WTC11 (cell line): ENCODE measurements at regions not wholly inside any gene's neighbourhood (a gene's known extent, or its start where the extent isn't known, plus 50 kb on each side); places are given as distances from the start of the nearest gene placed in this dataset.

Source experiments
- ATAC-seq: fragments of 200-7000 bp; cut with Tn5 transposase; 2 replicates; pipeline ENCODE4 v1.10.0; 2021; ENCODE audit warnings: mild to moderate bottlenecking, moderate library complexity
- CTCF ChIA-PET: fragments of 300-600 bp; sonication (Branson Sonifier 250); formaldehyde crosslinking; loops from one replicate; lab custom pipeline; 2021; ENCODE audit warnings: antibody characterized with exemption; lab: Charles Lee
- POLR2A ChIA-PET: fragments of 350-600 bp; sonication (Branson Sonifier 250); formaldehyde crosslinking; loops from one replicate; lab custom pipeline; 2021; ENCODE audit warnings: antibody characterized with exemption; lab: Charles Lee
- DNase-seq: peaks from one replicate; pipeline ENCODE4 v3.0.0; 2021; ENCODE audit warnings: low spot score
- H3K27ac Mint-ChIP-seq: 2 replicates; pipeline ENCODE4 v1.8.0; 2021; ENCODE audit warnings: mixed read lengths
- H3K27me3 Mint-ChIP-seq: 2 replicates; pipeline ENCODE4 v1.8.0; 2021; ENCODE audit warnings: low read depth, mild to moderate bottlenecking, moderate library complexity, mixed read lengths
- H3K36me3 Mint-ChIP-seq: 2 replicates; pipeline ENCODE4 v1.8.0; 2021; ENCODE audit warnings: mixed read lengths
- H3K4me1 Mint-ChIP-seq: 2 replicates; pipeline ENCODE4 v1.8.0; 2022; ENCODE audit warnings: mixed read lengths
- H3K4me3 Mint-ChIP-seq: 2 replicates; pipeline ENCODE4 v1.8.0; 2021; ENCODE audit warnings: mild to moderate bottlenecking, moderate library complexity, mixed read lengths
- H3K9me3 Mint-ChIP-seq: 2 replicates; pipeline ENCODE4 v1.8.0; 2021; ENCODE audit warnings: mixed read lengths
- ATF2 ChIP-seq: sonication (generic); formaldehyde crosslinking; IDR thresholded peaks from 2 replicates; pipeline ENCODE4 v1.8.1; 2022; ENCODE audit warnings: low read depth, missing genetic modification reagents, borderline replicate concordance
- CBFB ChIP-seq: sonication (generic); formaldehyde crosslinking; IDR thresholded peaks from 2 replicates; pipeline ENCODE4 v1.8.1; 2022; ENCODE audit warnings: mild to moderate bottlenecking, low read depth, missing genetic modification reagents
- CREB1 ChIP-seq: sonication (generic); formaldehyde crosslinking; IDR thresholded peaks from 2 replicates; pipeline ENCODE4 v1.8.0; 2023; ENCODE audit warnings: mild to moderate bottlenecking, missing genetic modification reagents
- ELF4 ChIP-seq: sonication (generic); formaldehyde crosslinking; IDR thresholded peaks from 2 replicates; pipeline ENCODE4 v1.8.1; 2022; ENCODE audit warnings: low read depth, mild to moderate bottlenecking, moderate library complexity, missing genetic modification reagents
- ESRRA ChIP-seq: sonication (generic); formaldehyde crosslinking; IDR thresholded peaks from 2 replicates; pipeline ENCODE4 v1.8.1; 2022; ENCODE audit warnings: mild to moderate bottlenecking, missing genetic modification reagents, borderline replicate concordance
- FOXP1 ChIP-seq: sonication (generic); formaldehyde crosslinking; IDR thresholded peaks from 2 replicates; pipeline ENCODE4 v1.8.0; 2022; ENCODE audit warnings: missing genetic modification reagents, mild to moderate bottlenecking, moderate library complexity, borderline replicate concordance
- FOXP4 ChIP-seq: sonication (generic); formaldehyde crosslinking; IDR thresholded peaks from 2 replicates; pipeline ENCODE4 v1.8.0; 2022; ENCODE audit warnings: mild to moderate bottlenecking, missing genetic modification reagents
- GABPB1 ChIP-seq: sonication (generic); formaldehyde crosslinking; IDR thresholded peaks from 2 replicates; pipeline ENCODE4 v1.8.1; 2023; ENCODE audit warnings: mild to moderate bottlenecking, missing genetic modification reagents
- GTF2I ChIP-seq: fragments of 250-450 bp; sonication (Bioruptor Pico); conservative IDR thresholded peaks from 2 replicates; pipeline ENCODE4 v1.4.0; 2021; ENCODE audit warnings: mild to moderate bottlenecking
- HMGXB4 ChIP-seq: sonication (generic); formaldehyde crosslinking; IDR thresholded peaks from 2 replicates; pipeline ENCODE4 v1.8.1; 2023; ENCODE audit warnings: mild to moderate bottlenecking, moderate library complexity, missing genetic modification reagents
- IRF2 ChIP-seq: sonication (generic); formaldehyde crosslinking; IDR thresholded peaks from 2 replicates; pipeline ENCODE4 v1.8.0; 2022; ENCODE audit warnings: low read depth, missing genetic modification reagents, borderline replicate concordance
- JAZF1 ChIP-seq: fragments of 250-450 bp; sonication (Bioruptor Pico); IDR thresholded peaks from 2 replicates; pipeline ENCODE4 v1.9.0; 2021; ENCODE audit warnings: moderate library complexity, mild to moderate bottlenecking, inconsistent platforms
- MAX ChIP-seq: sonication (generic); formaldehyde crosslinking; IDR thresholded peaks from 2 replicates; pipeline ENCODE4 v1.8.0; 2022; ENCODE audit warnings: mild to moderate bottlenecking, missing genetic modification reagents
- MYBL2 ChIP-seq: sonication (generic); formaldehyde crosslinking; IDR thresholded peaks from 2 replicates; pipeline ENCODE4 v1.8.1; 2023; ENCODE audit warnings: mild to moderate bottlenecking, moderate library complexity, missing genetic modification reagents
- NR1H2 ChIP-seq: sonication (generic); formaldehyde crosslinking; IDR thresholded peaks from 2 replicates; pipeline ENCODE4 v1.9.0; 2021; ENCODE audit warnings: mild to moderate bottlenecking, moderate library complexity, missing genetic modification reagents
- RELA ChIP-seq: sonication (generic); formaldehyde crosslinking; IDR thresholded peaks from 2 replicates; pipeline ENCODE4 v1.8.1; 2022; ENCODE audit warnings: missing genetic modification reagents, mild to moderate bottlenecking, borderline replicate concordance
- USF2 ChIP-seq: sonication (generic); formaldehyde crosslinking; IDR thresholded peaks from 2 replicates; pipeline ENCODE4 v1.8.1; 2023; ENCODE audit warnings: mild to moderate bottlenecking, missing genetic modification reagents, moderate library complexity
- ZBTB43 ChIP-seq: sonication (generic); formaldehyde crosslinking; IDR thresholded peaks from 2 replicates; pipeline ENCODE4 v1.8.1; 2023; ENCODE audit warnings: mild to moderate bottlenecking, missing genetic modification reagents
- ZNF121 ChIP-seq: sonication (generic); formaldehyde crosslinking; IDR thresholded peaks from 2 replicates; pipeline ENCODE4 v1.8.0; 2023; ENCODE audit warnings: missing genetic modification reagents
- ZNF671 ChIP-seq: fragments of 250-450 bp; sonication (Bioruptor Pico); IDR thresholded peaks from 2 replicates; pipeline ENCODE4 v1.8.0; 2021; ENCODE audit warnings: mild to moderate bottlenecking

- CTCF ChIA-PET, result no interaction called here
Observed at GRCh38 chr18:45350404-45351156, 264.7 kb upstream of the SLC14A2 start.

GRCh38 chr18:45352874-45353273 lies 262.4 kb upstream of the SLC14A2 start:
- H3K27ac Mint-ChIP-seq, result no peak overlapping the region
- no peak for TF ChIP-seq USF2 (CRISPR knock-in tag)
- TF ChIP-seq ELF4 (CRISPR knock-in tag), result no peak
- TF ChIP-seq, all 79 proteins: peak for 0
- ChIA-PET POLR2A (no interaction called here), CTCF (no interaction called here)
- H3K4me3 Mint-ChIP-seq, result no peak overlapping the region
- H3K4me1 Mint-ChIP-seq, result 0 out of 2 replicates have a peak, but pooled peaks cover 3% of the 10 kb centered on the region
- no peaks in the 10 kb centered on the region for H3K9me3 Mint-ChIP-seq
- DNase-seq, result no peak
- H3K27me3 Mint-ChIP-seq, result no peaks in the 10 kb centered on the region
- ATAC-seq, result no peak
- H3K36me3 Mint-ChIP-seq, result no peaks in the 10 kb centered on the region

More at GRCh38 chr18:45350404-45351156, 264.7 kb upstream of the SLC14A2 start:
- Mint-ChIP-seq H3K36me3 (no peaks in the 10 kb centered on the region), H3K27ac (no peak overlapping the region), H3K27me3 (no peaks in the 10 kb centered on the region), H3K4me3 (no peak overlapping the region), H3K9me3 (0 out of 2 replicates have a peak, but pooled peaks cover 6% of the 10 kb centered on the region), H3K4me1 (0 out of 2 replicates have a peak, but pooled peaks cover 3% of the 10 kb centered on the region)
- POLR2A ChIA-PET, result no interaction called here
- DNase-seq, result no peak
- no peak for ATAC-seq
- TF ChIP-seq GTF2I (no peak), CREB1 (CRISPR knock-in tag) (no peak)

- H3K4me1 Mint-ChIP-seq, result 0 out of 2 replicates have a peak, but pooled peaks cover 3% of the 10 kb centered on the region
- H3K27ac Mint-ChIP-seq, result no peak overlapping the region
- TF ChIP-seq ZNF121 (CRISPR knock-in tag), result no peak
- TF ChIP-seq CBFB, result no peak
- TF ChIP-seq CREB1 (CRISPR knock-in tag), result no peak
- no peak for TF ChIP-seq FOXP1 (CRISPR knock-in tag)
- no peak for TF ChIP-seq IRF2 (CRISPR knock-in tag)
- TF ChIP-seq GABPB1, result no peak
- no peak for TF ChIP-seq ZBTB43
- TF ChIP-seq NR1H2 (CRISPR knock-in tag), result no peak
- no peak for TF ChIP-seq ZNF671 (CRISPR knock-in tag)
- TF ChIP-seq, all 79 proteins: peak for 0
- no peaks in the 10 kb centered on the region for H3K9me3 Mint-ChIP-seq
- H3K36me3 Mint-ChIP-seq, result no peaks in the 10 kb centered on the region
- no peak for DNase-seq
- no peak; the same call in 1 of the 2 replicates for ATAC-seq
- H3K27me3 Mint-ChIP-seq, result no peaks in the 10 kb centered on the region
- no peak overlapping the region for H3K4me3 Mint-ChIP-seq
- ChIA-PET CTCF (no interaction called here), POLR2A (no interaction called here)
Observed at GRCh38 chr18:45353530-45353929, 261.7 kb upstream of the SLC14A2 start.

GRCh38 chr18:45355944-45356520 lies 259.2 kb upstream of the SLC14A2 start:
- ChIA-PET POLR2A (no interaction called here), CTCF (no interaction called here)
- Mint-ChIP-seq H3K27me3 (no peaks in the 10 kb centered on the region), H3K9me3 (no peaks in the 10 kb centered on the region), H3K36me3 (no peaks in the 10 kb centered on the region), H3K4me1 (0 out of 2 replicates have a peak, but pooled peaks cover 5% of the 10 kb centered on the region), H3K4me3 (no peak overlapping the region), H3K27ac (no peak overlapping the region)
- DNase-seq (no peak), ATAC-seq (no peak)
- TF ChIP-seq MAX (CRISPR knock-in tag) (no peak), HMGXB4 (CRISPR knock-in tag) (no peak), JAZF1 (no peak), MYBL2 (CRISPR knock-in tag) (no peak), ATF2 (CRISPR knock-in tag) (no peak), ELF4 (CRISPR knock-in tag) (no peak), RELA (no peak), FOXP4 (CRISPR knock-in tag) (no peak), ESRRA (CRISPR knock-in tag) (no peak)
